HCT116 (cell line): ENCODE measurements at regions not wholly inside any gene's neighbourhood (a gene's known extent, or its start where the extent isn't known, plus 50 kb on each side); places are given as distances from the start of the nearest gene placed in this dataset.

Experiments used
- EZH2 ChIP-seq: fragments of 200-600 bp; sonication (generic); IDR thresholded peaks from 2 replicates; pipeline ENCODE4 v1.6.1; 2017; ENCODE audit warnings: antibody characterized with exemption, mixed run types
- POLR2A ChIP-seq: IDR thresholded peaks from 2 replicates; pipeline ENCODE4 v1.7.0; 2011; ENCODE audit warnings: borderline replicate concordance; ENCODE audit not compliant: insufficient read depth, insufficient read length; ENCODE audit errors: extremely low read depth
- YY1 ChIP-seq: IDR thresholded peaks from 2 replicates; pipeline ENCODE4 v1.6.1; 2011; ENCODE audit warnings: low read length, low read depth, moderate library complexity, mild to moderate bottlenecking; ENCODE audit not compliant: insufficient replicate concordance; ENCODE audit errors: extremely low read depth
- ZNF274 ChIP-seq: fragments of 200-500 bp; sonication (Bioruptor generic); IDR thresholded peaks from 2 replicates; pipeline ENCODE4 v1.6.1; 2014; ENCODE audit warnings: mild to moderate bottlenecking, low read depth, low read length, inconsistent platforms
- TF ChIP-seq, protein P1 (sequence below), 3 experiments: fragments of 200-600 bp in 1 of 3; sonication (generic) in 1 of 3; IDR thresholded peaks in 2 of 3; conservative IDR thresholded peaks in 1 of 3; 2 replicates each; pipeline ENCODE4 v1.5.1; 2012 to 2017; ENCODE audit warnings: low read depth in 2 of 3, low read length in 2 of 3, antibody characterized with exemption in 1 of 3, borderline replicate concordance in 1 of 3, control low read depth in 1 of 3, mild to moderate bottlenecking in 1 of 3, mixed read lengths in 1 of 3, mixed run types in 1 of 3, moderate library complexity in 1 of 3; ENCODE audit not compliant: insufficient read depth in 1 of 3
- TF ChIP-seq, protein P2 (sequence below): IDR thresholded peaks from 2 replicates; pipeline ENCODE4 v1.6.1; 2012; ENCODE audit warnings: low read depth

DNA sequence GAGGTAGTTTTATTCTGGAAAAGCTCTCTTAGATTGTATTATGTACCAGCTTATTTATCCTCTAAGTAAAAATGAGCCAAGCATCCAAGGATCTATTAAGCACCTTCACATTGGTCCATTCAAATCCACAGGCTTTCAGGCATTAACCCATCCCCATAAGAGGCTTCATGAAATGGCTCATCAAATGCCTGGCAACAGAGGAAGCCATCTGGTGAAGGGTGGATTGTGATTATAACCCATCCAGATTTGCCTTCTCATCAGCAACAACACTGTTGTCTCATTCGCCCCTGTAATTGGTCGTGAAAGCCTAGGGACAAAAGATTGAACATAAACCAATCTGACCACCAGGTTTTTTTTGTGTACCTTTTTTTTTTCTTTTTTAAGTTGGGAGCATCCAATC is 134.3 kb upstream of the TACR1 start:
- TF ChIP-seq YY1 (no peak), POLR2A (no peak), EZH2 (no peak), ZNF274 (no peak)
- TF ChIP-seq, protein P1, sequence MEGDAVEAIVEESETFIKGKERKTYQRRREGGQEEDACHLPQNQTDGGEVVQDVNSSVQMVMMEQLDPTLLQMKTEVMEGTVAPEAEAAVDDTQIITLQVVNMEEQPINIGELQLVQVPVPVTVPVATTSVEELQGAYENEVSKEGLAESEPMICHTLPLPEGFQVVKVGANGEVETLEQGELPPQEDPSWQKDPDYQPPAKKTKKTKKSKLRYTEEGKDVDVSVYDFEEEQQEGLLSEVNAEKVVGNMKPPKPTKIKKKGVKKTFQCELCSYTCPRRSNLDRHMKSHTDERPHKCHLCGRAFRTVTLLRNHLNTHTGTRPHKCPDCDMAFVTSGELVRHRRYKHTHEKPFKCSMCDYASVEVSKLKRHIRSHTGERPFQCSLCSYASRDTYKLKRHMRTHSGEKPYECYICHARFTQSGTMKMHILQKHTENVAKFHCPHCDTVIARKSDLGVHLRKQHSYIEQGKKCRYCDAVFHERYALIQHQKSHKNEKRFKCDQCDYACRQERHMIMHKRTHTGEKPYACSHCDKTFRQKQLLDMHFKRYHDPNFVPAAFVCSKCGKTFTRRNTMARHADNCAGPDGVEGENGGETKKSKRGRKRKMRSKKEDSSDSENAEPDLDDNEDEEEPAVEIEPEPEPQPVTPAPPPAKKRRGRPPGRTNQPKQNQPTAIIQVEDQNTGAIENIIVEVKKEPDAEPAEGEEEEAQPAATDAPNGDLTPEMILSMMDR (IDR thresholded peaks at IDR 0.05 in 2 of 3, conservative IDR thresholded peaks at IDR 0.05 in 1 of 3; ENCODE audit: borderline replicate concordance in 1 of 3, insufficient read depth in 1 of 3, low read depth in 2 of 3, low read length in 2 of 3) = no peak
- TF ChIP-seq, protein P2, sequence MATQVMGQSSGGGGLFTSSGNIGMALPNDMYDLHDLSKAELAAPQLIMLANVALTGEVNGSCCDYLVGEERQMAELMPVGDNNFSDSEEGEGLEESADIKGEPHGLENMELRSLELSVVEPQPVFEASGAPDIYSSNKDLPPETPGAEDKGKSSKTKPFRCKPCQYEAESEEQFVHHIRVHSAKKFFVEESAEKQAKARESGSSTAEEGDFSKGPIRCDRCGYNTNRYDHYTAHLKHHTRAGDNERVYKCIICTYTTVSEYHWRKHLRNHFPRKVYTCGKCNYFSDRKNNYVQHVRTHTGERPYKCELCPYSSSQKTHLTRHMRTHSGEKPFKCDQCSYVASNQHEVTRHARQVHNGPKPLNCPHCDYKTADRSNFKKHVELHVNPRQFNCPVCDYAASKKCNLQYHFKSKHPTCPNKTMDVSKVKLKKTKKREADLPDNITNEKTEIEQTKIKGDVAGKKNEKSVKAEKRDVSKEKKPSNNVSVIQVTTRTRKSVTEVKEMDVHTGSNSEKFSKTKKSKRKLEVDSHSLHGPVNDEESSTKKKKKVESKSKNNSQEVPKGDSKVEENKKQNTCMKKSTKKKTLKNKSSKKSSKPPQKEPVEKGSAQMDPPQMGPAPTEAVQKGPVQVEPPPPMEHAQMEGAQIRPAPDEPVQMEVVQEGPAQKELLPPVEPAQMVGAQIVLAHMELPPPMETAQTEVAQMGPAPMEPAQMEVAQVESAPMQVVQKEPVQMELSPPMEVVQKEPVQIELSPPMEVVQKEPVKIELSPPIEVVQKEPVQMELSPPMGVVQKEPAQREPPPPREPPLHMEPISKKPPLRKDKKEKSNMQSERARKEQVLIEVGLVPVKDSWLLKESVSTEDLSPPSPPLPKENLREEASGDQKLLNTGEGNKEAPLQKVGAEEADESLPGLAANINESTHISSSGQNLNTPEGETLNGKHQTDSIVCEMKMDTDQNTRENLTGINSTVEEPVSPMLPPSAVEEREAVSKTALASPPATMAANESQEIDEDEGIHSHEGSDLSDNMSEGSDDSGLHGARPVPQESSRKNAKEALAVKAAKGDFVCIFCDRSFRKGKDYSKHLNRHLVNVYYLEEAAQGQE = no peak
